GM06990 (cell line): ENCODE measurements at regions not wholly inside any gene's neighbourhood (a gene's known extent, or its start where the extent isn't known, plus 50 kb on each side); places are given as distances from the start of the nearest gene placed in this dataset.
"Not testable (repeated sequence)": the region's sequence is repeated elsewhere in the genome, so short reads cannot be mapped to it uniquely, and the experiment has no call there.

ENCODE experiments used
- DNase-seq: peaks from one replicate; pipeline ENCODE4 v3.0.0-alpha.2; 2011; ENCODE audit not compliant: insufficient read length; ENCODE audit errors: extremely low read depth
- H3K27me3 ChIP-seq: replicated peaks from 2 replicates; pipeline ENCODE4 v1.6.0; 2011; ENCODE audit warnings: low read length; ENCODE audit not compliant: control insufficient read depth, insufficient read depth
- H3K36me3 ChIP-seq: 2 replicates; pipeline ENCODE4 v1.5.1; 2011; ENCODE audit warnings: low read length; ENCODE audit not compliant: control insufficient read depth, insufficient read depth
- H3K4me3 ChIP-seq: replicated peaks from 2 replicates; pipeline ENCODE4 v1.5.1; 2011; ENCODE audit warnings: low read depth, mild to moderate bottlenecking, control low read depth, low read length

DNA sequence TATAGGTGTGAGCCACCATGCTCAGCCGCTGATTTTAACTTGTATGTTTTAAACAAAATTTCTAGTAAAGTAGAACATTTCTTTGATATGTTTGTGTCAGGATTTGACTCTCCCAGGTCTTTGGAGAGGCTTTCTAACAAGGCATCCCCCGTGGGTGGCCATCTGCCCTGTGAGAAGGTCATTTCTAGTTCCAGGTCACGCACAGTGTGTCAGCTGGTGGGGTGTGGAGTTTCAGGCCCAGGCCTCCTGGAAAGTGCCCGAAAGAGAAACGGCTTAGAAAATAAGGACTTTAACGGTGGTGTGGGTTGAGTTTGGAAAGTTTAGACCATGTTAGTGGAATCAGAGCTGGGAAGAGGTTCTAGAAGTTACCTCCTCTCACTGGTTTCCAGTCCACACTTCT lies 61.0 kb downstream of the SPDYE17 start:
- H3K36me3 ChIP-seq, H3K27me3 ChIP-seq, DNase-seq, H3K4me3 ChIP-seq: not testable (repeated sequence)

DNA sequence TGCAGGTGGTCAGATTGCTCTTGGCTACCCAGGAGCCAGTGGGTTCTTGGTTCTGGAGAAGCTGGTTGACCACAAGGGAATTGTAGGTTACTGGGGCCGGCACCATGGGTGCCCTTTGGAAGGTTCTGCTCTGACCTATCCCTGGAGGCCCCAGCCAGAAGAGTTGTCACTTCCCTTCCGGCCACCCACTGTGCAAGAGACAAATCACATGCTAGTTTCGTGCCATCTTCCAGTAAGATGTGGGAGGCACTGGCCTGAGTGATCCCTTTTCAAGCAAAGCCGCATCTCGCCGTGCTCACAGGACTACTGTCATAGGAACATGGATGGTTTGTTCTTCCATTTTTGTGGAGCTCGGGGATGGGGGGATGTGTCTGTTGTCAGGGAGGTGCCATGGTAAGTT lies 62.3 kb downstream of the SPDYE17 start:
- not testable (repeated sequence) for H3K27me3 ChIP-seq, H3K4me3 ChIP-seq, DNase-seq, H3K36me3 ChIP-seq

DNA sequence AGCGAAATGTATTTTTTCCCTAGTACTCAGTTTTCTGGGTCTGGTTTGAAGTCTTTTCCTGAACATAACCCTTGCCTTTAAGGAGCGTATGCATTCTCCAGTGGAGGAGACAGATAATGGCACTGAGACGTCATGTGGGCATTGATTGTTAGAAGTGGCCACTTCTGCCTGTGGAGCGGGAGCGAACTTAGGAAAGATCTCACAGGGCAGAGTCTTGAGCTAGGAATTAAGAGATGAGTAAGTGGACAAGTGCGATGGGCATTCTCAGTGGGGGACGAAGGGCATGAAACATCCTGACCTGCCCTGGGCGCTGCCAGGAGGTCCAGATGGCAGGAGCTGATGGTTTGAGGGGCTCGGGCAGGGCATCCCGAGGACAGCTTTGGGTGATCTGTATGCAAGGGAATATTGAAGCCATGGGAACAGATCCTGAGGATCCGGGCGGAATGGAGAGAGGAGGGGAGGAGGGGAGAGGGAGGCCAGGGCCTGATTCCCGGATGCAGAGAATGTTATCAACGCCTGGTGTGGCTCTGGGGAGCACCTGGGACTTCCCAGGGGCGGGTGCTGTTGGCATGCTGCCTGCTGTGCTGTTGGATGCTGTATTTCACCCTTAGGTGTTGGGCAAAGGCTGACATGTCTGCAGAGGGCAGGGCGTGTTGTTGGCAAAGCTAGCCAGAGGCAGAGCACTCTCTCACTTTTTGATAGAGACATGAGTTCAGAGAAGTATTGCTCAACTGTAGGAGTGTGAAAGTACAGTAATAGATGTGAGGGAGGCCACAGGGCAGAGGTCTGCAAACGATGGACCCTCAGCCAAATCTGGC lies 66.2 kb downstream of the SPDYE17 start:
- H3K36me3 ChIP-seq, H3K27me3 ChIP-seq, DNase-seq, H3K4me3 ChIP-seq: not testable (repeated sequence)

DNA sequence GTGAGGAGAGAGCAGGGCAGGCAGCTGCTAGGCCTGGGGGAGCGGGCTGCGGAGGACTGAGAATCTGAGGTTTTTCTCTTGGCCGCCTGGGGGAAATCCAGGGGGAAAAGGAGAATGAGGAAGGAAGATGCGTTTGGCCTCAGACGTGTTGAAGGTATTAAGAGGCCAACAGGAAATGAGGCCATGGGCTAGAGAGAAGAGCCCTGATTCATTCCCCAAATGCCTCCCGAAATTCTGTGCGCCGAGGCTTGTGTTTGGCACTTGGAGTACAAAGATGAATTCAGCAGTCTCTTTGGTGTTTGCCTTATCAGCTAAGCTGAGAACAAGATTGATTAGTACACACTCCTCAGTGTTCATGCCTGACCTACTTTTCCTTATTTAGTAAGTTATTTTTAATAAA lies 68.1 kb downstream of the SPDYE17 start:
- H3K27me3 ChIP-seq, H3K4me3 ChIP-seq, H3K36me3 ChIP-seq, DNase-seq: not testable (repeated sequence)

DNA sequence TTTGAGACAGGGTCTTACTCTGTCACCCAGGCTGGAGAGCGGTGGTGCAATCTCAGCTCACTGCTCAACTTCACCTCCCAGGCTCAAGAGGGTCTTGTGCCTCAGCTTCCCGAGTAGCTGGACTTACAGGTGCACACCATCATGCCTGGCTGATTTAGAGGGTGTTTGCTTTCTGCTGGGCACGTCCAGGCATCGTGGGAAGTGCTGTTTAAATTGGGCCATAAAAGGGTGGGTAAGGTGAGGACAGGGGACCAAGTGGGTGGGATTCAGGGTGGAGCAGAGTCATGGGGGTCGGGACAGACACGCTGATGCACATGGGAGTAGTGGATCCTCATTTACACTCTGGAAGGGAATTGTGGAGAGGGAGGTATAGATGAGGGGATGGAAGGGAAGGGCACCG lies 69.1 kb downstream of the SPDYE17 start:
- H3K4me3 ChIP-seq, H3K36me3 ChIP-seq, DNase-seq, H3K27me3 ChIP-seq: not testable (repeated sequence)

DNA sequence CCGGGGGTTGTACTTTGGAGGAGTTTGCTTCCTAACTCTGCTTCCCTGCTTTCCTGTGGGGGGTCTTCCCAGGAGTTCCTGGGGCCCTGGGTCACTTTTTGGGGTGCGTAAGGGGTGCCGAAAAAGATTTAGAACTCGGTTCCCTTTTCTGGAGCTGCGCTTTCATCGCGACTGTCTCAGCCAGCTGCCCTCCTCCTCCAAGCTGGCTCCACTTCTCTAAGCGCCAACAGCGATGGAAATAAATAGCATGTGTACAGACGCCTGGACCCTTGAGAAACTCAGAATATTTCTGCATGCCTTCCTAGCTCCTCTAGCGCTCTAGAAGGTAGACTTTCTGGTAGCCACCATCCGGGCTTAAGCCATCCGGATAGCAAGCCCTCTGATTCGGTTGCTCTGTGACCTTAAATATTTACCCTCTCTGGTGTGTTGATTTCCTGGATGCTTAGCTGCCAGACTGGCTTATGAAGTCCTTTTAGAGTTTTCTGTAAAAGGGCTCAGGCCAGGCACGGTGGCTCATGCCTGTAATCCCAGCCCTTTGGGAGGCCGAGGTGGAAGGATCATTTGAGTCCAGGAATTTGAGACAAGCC lies 71.7 kb downstream of the SPDYE17 start:
- H3K36me3 ChIP-seq, H3K27me3 ChIP-seq, H3K4me3 ChIP-seq, DNase-seq: not testable (repeated sequence)

DNA sequence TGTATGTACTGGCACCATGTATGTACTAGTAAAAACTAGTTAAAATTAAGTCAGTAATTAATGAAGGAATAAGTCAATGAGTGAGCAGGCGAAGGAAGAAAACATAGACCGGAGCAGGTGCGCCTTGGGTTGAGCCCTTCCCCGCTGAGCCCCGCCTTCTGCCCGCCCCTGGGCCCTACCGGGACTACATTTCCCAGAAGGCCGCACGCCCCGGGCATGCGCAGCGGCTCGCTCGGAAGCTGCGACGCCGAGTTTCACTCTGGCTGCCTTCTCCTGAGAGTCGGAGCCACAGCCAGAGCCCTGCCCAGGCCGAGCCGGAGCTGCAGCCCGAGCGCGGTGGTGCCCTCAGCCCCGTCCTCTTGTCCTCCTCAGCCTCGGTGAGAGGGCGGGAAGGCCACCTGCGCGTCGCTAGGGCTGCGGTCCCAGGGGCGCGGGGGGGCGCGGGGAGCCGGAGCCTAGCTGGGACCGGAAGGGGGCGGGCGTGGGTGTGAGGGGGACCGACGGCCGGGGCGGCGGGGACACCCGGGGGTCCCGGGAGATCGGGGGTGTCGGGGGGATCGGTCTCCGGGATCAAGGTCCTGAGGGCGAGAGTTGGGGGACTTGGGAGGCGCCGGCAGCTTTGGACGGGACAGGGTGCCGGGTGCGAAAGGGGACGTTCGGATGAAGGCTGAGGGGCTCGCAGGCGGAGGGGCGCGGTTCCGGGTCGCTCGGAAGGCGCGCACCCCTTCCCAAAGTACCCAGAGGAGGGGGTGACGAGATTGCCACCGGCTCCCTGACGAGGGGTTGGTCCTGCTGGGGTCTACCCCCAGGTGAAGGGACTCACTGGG lies 72.4 kb downstream of the SPDYE17 start:
- not testable (repeated sequence) for H3K27me3 ChIP-seq, H3K4me3 ChIP-seq, H3K36me3 ChIP-seq, DNase-seq

DNA sequence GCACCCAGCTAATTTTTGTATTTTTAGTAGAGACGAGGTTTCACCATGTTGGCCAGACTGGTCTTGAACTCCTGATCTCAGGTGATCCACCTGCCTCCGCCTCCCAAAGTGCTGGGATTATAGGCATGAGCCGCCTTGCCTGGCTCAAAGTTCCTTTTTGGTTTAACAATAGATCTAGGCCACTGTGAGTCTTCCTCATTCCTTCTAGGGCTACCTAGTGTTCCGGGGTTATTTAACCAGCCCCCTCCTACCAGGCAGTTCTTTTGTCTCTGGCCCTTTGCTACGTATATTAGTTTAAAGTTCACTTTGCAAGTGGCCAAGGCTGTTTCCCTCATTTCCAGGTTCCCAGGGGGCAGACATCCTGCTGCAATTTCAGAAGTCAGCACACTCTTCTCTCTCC lies 75.6 kb downstream of the SPDYE17 start:
- not testable (repeated sequence) for DNase-seq, H3K36me3 ChIP-seq, H3K27me3 ChIP-seq, H3K4me3 ChIP-seq

DNA sequence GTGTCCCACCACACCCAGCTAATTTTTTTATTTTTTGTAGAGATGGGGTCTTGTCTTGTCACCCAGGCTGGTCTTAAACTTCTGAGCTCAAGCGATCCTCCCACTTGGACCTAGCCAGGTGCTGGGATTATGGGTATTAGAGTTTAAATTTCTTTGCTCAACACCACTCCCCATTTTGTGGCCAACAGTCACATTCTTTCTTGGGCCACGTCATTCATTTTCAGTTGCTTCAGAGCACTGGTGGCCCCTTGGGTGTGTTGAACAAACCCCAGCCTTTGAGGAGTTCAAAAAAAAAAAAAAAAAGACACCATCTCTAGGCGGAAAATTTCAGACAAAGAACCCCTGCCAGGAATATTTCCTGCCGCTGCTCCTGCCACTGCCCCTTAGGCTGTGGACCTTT lies 77.0 kb downstream of the SPDYE17 start:
- H3K27me3 ChIP-seq, H3K36me3 ChIP-seq, H3K4me3 ChIP-seq, DNase-seq: not testable (repeated sequence)

DNA sequence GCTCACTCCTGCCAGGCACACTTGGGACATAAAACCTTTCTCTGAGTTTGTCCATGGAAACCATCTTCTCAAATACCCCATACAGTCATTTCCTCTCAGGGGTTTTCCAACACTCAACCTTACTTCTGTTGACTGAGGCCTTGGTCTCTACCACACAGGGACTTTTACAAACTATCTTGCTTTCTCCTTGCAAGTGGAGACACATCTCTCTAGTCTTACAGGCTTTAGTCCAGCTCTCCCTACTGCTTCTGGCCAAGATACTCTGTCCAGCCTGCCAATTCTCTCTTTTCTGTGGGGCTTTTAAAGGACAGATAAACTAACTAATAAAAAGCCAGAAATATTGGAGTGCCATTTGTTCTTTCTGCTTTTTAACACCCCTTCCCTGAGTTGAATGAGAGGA lies 87.6 kb downstream of the SPDYE17 start:
- not testable (repeated sequence) for H3K4me3 ChIP-seq, H3K27me3 ChIP-seq, DNase-seq, H3K36me3 ChIP-seq

DNA sequence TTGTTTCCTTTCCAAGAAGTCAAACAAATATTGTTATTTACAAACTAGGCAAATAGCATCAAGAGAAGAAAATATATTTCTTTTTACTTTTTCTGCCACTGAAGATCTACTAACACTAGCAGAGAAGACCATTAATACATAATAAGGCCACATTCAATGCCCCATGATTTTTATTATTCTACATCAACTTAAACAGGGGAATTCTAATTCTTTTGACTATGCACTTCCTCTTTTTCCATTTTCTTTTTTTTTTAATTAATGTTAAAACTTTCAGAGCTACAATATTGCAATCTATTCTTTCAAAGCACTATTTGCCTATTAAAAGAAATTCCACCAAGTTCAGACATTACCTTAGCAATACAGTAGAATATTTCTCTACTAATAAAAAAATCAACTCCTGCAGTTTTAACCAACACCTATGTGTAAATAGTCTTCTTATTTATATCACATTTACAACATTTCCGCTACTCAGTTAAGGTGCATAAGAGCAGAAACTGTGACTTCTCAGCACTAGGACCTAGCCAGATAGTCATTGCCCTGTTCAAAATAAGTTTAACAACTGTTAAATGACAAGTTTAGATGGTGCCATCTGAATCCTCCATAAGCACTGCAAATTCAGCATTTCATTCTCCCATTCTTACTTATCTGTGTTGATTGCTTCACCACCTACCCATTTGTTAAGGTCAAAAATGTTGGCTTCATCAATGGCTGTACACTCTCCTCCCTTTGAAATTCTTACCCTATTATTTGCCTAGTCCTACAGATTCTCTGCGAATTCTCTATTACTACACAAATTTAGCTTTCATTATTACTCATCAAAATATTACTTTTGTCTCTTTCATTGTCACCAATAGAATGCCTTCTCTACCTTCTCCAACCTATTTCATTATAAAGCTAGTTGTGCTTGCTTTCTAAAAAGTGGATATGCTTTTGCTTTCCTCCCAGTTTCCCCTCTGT lies 90.1 kb downstream of the SPDYE17 start:
- not testable (repeated sequence) for DNase-seq, H3K4me3 ChIP-seq, H3K36me3 ChIP-seq, H3K27me3 ChIP-seq

DNA sequence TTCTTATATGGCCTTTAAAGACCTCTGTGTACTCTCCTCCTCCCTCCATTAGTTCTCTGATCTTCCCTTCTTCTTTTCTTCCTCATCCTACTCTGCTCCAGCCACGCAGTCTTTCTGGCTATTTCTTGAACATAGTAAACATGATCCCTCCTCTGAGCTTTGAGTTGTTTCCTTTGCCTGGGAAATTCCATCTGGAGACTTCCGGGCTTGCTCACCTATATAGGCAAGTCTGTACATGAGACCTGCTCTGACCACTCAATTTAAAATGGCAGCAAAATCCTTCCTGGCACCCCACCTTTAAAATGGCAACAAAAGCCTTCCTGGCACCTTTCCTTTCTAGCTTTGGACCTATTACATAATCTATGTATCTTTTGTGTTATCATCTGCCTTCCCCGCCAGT lies 94.4 kb downstream of the SPDYE17 start:
- not testable (repeated sequence) for H3K27me3 ChIP-seq, H3K36me3 ChIP-seq, H3K4me3 ChIP-seq, DNase-seq

DNA sequence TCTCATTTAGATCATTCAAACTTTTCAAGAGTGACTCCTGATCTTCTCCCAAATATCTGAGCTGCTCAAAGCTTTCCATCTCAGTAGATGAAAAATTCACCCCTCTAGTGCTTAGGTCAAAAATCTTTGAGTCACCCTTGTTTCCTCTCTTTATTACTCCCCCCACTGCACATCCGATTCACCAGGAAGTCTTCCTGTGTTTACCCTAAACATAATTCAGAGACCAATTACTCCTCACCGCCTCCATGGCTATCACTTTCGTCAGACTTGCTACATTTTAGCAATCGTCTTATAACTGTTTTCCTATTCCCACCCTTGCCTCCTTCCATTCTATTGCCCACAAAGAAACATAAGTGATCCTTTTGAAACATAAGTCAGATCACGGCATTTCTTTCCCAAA lies 94.8 kb downstream of the SPDYE17 start:
- not testable (repeated sequence) for H3K4me3 ChIP-seq, DNase-seq, H3K27me3 ChIP-seq, H3K36me3 ChIP-seq
